ENCODE measurements at regions not wholly inside any gene's neighbourhood (a gene's known extent, or its start where the extent isn't known, plus 50 kb on each side); places are given as distances from the start of the nearest gene placed in this dataset.

GRCh38 chr5:42121401-42121800 is 196.3 kb downstream of the FBXO4 start:
- no peaks in the 10 kb centered on the region for H3K27me3 ChIP-seq (ENCODE audit: insufficient read depth, low read length)
- H3K9ac ChIP-seq (ENCODE audit: low read length): no peak overlapping the region
- ChIA-PET POLR2A (no interaction called here), RAD21 (ENCODE audit: low non-redundant PET in 1 of 2, low total read pairs in 2 of 2, uncharacterized antibody in 2 of 2, unreplicated experiment in 2 of 2) (no interaction called here), CTCF (no interaction called here)
- H3K27ac ChIP-seq (ENCODE audit: low read depth, low read length): no peak overlapping the region
- H3K4me3 ChIP-seq (replicated peaks in 1 of 2; ENCODE audit: low read depth in 1 of 2, low read length in 2 of 2): no peak overlapping the region
- TF ChIP-seq POLR2AphosphoS5 (IDR thresholded peaks at IDR 0.05; ENCODE audit: low read depth, low read length) (no peak), ZBTB33 (IDR thresholded peaks at IDR 0.05; ENCODE audit: extremely low read depth, insufficient replicate concordance, low read length) (no peak), EGR1 (IDR thresholded peaks at IDR 0.05; ENCODE audit: low read depth) (no peak), CTCF (IDR thresholded peaks at IDR 0.05 in 2 of 3, conservative IDR thresholded peaks at IDR 0.05 in 1 of 3; ENCODE audit: borderline replicate concordance in 1 of 3, insufficient read depth in 1 of 3, low read depth in 2 of 3, low read length in 2 of 3) (no peak), SP1 (IDR thresholded peaks at IDR 0.05; ENCODE audit: low read depth) (no peak), RAD21 (IDR thresholded peaks at IDR 0.05; ENCODE audit: low read depth) (no peak)
- ATAC-seq (no peak), DNase-seq (ENCODE audit: low read depth, low spot score) (no peak)
- no peaks in the 10 kb centered on the region for H3K36me3 ChIP-seq (ENCODE audit: control insufficient read depth in 1 of 2, insufficient read depth in 2 of 2, low read length in 2 of 2)
- H3K9me2 ChIP-seq (ENCODE audit: insufficient read depth): no peaks in the 10 kb centered on the region
- H3K9me3 ChIP-seq (ENCODE audit: control insufficient read depth in 1 of 2, insufficient read depth in 1 of 2, low read depth in 1 of 2, low read length in 2 of 2): no peaks in the 10 kb centered on the region
- no peak overlapping the region for H2AFZ ChIP-seq (ENCODE audit: low read depth, low read length, poor library complexity, severe bottlenecking)
- intact Hi-C loops (cut with micrococcal nuclease): no loop called here
- no peaks in the 10 kb centered on the region for H4K20me1 ChIP-seq (ENCODE audit: insufficient read depth)
- no peaks in the 10 kb centered on the region for H3K79me2 ChIP-seq (ENCODE audit: insufficient read depth, low read length)
- no peak overlapping the region for H3K4me2 ChIP-seq (ENCODE audit: low read length)
- no TSS peak for BruUV-seq (replicated peaks)
- H3K4me1 ChIP-seq (ENCODE audit: control insufficient read depth in 1 of 2, insufficient read depth in 2 of 2, low read length in 2 of 2): no peaks in the 10 kb centered on the region
